Heart left ventricle (tissue), 13 donors: ENCODE measurements at regions not wholly inside any gene's neighbourhood (a gene's known extent, or its start where the extent isn't known, plus 50 kb on each side); places are given as distances from the start of the nearest gene placed in this dataset.

Source experiments
- POLR2A ChIP-seq, 2 donors: fragments of 450-650 bp; IDR thresholded peaks; one replicate each; pipeline ENCODE4 v1.6.1; 2017; ENCODE audit warnings: antibody characterized with exemption in 2 of 2, mild to moderate bottlenecking in 2 of 2, moderate library complexity in 2 of 2
- TF ChIP-seq, protein P1 (sequence below), 12 donors: fragments of 200-600 bp; sonication (generic) in 4 of 12; IDR thresholded peaks; one replicate each; pipeline versions ENCODE4 v1.5.0 to v1.8.0; 2018 to 2022; ENCODE audit warnings: antibody characterized with exemption in 12 of 12, mild to moderate bottlenecking in 5 of 12
- donor health status: ischemic (EF 13 %, LVEDD 7.1; RV severe dilation, severe dysfunction).
- donor health status: DM: no; HTN: yes; CAD: no.
- donor health status: DM: no; HTN: no; CAD: no.
- donor health status: ischemic (EF 25% LVEDD 6.9; RV normal size, moderate dysfunction).
- donor health status: ischemic (EF 25% LVEDD 5.7; RV mildly dilated, moderate dysfunction).
- donor health status: ischemic (EF 35%, LVEDD 5.7; RV mildly dilated, moderate dysfunction).
- donor health status: nonischemic (EF 11% LVEDD 7.7; RV severe dilation, severe dysfunction).
- donor health status: DM: yes; HTN: yes; CAD: no.
- donor health status: PGD.
- donor health status: ischemic (EF 29% LVEDD 5.4; RV normal size, mild dysfunction).
- donor health status: nonischemic (EF 23%, LVEDD 6.1; RV moderate dilation, normal function).

- TF ChIP-seq, protein P1, sequence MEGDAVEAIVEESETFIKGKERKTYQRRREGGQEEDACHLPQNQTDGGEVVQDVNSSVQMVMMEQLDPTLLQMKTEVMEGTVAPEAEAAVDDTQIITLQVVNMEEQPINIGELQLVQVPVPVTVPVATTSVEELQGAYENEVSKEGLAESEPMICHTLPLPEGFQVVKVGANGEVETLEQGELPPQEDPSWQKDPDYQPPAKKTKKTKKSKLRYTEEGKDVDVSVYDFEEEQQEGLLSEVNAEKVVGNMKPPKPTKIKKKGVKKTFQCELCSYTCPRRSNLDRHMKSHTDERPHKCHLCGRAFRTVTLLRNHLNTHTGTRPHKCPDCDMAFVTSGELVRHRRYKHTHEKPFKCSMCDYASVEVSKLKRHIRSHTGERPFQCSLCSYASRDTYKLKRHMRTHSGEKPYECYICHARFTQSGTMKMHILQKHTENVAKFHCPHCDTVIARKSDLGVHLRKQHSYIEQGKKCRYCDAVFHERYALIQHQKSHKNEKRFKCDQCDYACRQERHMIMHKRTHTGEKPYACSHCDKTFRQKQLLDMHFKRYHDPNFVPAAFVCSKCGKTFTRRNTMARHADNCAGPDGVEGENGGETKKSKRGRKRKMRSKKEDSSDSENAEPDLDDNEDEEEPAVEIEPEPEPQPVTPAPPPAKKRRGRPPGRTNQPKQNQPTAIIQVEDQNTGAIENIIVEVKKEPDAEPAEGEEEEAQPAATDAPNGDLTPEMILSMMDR (IDR thresholded peaks at IDR 0.05) = no peak
- TF ChIP-seq POLR2A (IDR thresholded peaks at IDR 0.05) = no peak
These were observed 234.5 kb downstream of the HNRNPD start for GRCh38 chr4:82139287-82139686.
